ENCODE measurements at regions not wholly inside any gene's neighbourhood (a gene's known extent, or its start where the extent isn't known, plus 50 kb on each side); places are given as distances from the start of the nearest gene placed in this dataset.

DNA sequence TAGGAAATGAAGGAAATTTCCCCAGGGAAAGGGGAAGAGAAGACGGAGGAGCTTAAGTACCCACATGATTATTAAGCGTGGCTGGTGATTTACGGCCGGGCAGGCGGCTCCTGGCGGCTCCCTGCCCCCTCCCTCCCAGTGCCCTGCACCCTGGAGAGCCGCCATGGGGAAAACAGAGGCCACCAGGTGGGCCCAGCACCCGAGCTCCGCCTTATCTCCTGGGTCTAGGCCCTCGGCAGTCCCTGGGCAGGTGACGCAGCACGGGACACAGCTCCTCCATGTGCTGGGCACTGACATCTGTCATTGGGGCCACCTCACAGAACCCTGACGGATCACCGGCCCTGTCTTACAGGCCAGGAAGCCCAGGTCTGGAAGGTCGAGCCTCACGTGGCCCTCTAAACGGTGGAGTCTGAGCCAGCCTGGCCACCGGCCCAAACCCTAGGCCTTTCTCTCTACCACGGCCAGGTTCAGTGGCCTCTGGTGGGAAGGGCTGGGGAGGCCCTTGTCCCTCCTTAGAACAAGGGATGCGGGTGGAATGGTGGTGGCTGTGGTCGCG is 60.2 kb upstream of the PPARA start:
- Histone ChIP-seq H3K27me3 (replicated peaks; ENCODE audit: control insufficient read depth, insufficient read depth, low read length) (no peaks in the 10 kb centered on the region), H3K4me3 (replicated peaks; ENCODE audit: low read depth, low read length) (no peak overlapping the region), H3K36me3 (ENCODE audit: control insufficient read depth, insufficient read depth, low read length) (no peaks in the 10 kb centered on the region; the same call in none of the 2 replicates)
- no peak for DNase-seq (ENCODE audit: extremely low read depth, insufficient read length)
- TF ChIP-seq, protein P1, sequence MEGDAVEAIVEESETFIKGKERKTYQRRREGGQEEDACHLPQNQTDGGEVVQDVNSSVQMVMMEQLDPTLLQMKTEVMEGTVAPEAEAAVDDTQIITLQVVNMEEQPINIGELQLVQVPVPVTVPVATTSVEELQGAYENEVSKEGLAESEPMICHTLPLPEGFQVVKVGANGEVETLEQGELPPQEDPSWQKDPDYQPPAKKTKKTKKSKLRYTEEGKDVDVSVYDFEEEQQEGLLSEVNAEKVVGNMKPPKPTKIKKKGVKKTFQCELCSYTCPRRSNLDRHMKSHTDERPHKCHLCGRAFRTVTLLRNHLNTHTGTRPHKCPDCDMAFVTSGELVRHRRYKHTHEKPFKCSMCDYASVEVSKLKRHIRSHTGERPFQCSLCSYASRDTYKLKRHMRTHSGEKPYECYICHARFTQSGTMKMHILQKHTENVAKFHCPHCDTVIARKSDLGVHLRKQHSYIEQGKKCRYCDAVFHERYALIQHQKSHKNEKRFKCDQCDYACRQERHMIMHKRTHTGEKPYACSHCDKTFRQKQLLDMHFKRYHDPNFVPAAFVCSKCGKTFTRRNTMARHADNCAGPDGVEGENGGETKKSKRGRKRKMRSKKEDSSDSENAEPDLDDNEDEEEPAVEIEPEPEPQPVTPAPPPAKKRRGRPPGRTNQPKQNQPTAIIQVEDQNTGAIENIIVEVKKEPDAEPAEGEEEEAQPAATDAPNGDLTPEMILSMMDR (IDR thresholded peaks at IDR 0.05; ENCODE audit: insufficient read depth, low read length, poor library complexity, severe bottlenecking), result no peak

DNA sequence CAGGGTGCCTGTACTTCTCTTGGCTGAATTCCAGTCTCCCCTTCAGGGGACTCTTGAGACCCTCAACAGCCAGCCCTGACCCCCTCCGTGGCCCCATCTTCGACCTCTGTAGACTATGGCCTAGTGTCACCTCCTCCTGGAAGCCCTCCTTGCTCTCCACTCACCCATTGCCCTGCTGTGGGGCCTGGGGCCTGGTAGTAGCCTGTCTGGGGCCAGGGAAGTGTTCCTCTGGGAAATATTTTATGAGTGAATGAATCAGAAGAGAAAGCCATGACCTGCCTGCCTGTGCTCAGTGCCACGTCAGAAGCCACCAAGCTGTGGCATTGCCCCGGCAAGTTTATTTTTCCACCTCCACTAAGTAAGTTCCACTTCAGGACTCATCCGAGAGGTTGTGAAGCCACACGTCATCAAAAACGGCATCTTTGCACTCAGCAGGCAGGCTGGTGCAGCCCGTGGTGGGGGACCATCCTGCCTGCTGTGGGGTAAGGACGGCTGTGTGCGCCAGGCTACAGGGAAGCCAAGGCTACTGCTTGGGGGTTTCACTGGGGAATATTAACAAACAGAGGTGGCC is 59.6 kb upstream of the PPARA start:
- DNase-seq (ENCODE audit: extremely low read depth, insufficient read length), result no peak
- TF ChIP-seq, protein P1 (IDR thresholded peaks at IDR 0.05; ENCODE audit: insufficient read depth, low read length, poor library complexity, severe bottlenecking), result no peak
- Histone ChIP-seq H3K36me3 (ENCODE audit: control insufficient read depth, insufficient read depth, low read length) (no peaks in the 10 kb centered on the region; the same call in none of the 2 replicates), H3K27me3 (replicated peaks; ENCODE audit: control insufficient read depth, insufficient read depth, low read length) (no peaks in the 10 kb centered on the region), H3K4me3 (replicated peaks; ENCODE audit: low read depth, low read length) (no peak overlapping the region)

DNA sequence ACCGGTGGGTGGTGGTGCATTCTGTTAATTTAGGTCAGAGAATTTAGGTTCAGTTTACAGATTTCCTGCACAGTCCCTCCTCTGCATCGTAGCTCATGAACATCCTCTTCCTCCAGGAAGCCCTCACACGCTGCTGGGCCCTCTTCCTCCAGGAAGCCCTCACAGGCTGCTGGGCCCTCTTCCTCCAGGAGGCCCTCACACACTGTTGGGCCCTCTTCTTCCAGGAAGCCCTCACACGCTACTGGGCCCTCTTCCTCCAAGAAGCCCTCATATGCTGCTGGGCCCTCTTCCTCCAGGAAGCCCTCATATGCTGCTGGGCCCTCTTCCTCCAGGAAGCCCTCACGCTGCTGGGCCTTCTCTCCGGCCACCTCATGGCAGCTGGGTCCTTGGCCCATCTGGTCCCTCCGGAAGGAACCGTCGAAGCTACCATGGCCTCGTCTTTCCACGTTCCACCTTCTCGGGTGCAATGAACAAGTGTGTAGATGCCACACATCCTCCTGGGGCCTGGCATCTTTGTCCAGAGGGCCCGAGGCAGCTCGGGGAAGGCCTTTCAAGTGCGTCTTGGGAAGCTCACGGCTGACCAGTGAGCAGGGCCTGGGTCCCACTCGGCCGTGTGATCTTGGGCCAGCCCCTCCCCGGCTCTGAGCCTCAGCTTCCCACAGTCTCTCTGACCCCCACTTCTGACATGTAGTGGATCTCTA is 58.9 kb upstream of the PPARA start:
- Histone ChIP-seq H3K36me3 (ENCODE audit: control insufficient read depth, insufficient read depth, low read length) (no peaks in the 10 kb centered on the region; the same call in none of the 2 replicates), H3K27me3 (replicated peaks; ENCODE audit: control insufficient read depth, insufficient read depth, low read length) (no peaks in the 10 kb centered on the region)
- DNase-seq (ENCODE audit: extremely low read depth, insufficient read length), result no peak

DNA sequence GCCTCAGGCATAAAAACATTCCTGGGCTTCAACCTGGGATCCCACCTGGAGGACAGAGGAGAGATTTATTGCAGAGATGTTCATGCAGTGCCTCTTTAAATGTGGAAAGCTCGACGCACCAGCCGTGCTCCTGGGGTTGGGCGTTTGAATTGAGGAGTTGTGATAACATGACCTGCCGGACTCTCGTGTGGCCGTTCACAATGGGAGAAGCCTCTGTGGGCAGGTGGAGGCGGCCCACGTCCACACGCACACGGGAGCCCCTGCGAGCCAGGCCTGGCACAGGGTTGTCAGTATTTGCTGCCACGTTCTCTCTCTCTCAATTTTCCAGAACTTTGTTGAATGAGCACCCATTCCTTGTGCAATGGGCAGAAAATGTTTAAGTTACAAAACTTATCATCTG is 58.3 kb upstream of the PPARA start:
- DNase-seq (ENCODE audit: extremely low read depth, insufficient read length), result no peak
- H3K36me3 ChIP-seq (ENCODE audit: control insufficient read depth, insufficient read depth, low read length), result no peaks in the 10 kb centered on the region; the same call in none of the 2 replicates
- no peak overlapping the region for H3K4me3 ChIP-seq (replicated peaks; ENCODE audit: low read depth, low read length)
- TF ChIP-seq, protein P1 (IDR thresholded peaks at IDR 0.05; ENCODE audit: insufficient read depth, low read length, poor library complexity, severe bottlenecking), result no peak
- H3K27me3 ChIP-seq (replicated peaks; ENCODE audit: control insufficient read depth, insufficient read depth, low read length), result no peaks in the 10 kb centered on the region

More for the DNA sequence above, 58.9 kb upstream of the PPARA start:
- H3K4me3 ChIP-seq (replicated peaks; ENCODE audit: low read depth, low read length), result no peak overlapping the region
- TF ChIP-seq, protein P1 (IDR thresholded peaks at IDR 0.05; ENCODE audit: insufficient read depth, low read length, poor library complexity, severe bottlenecking), result no peak

DNA sequence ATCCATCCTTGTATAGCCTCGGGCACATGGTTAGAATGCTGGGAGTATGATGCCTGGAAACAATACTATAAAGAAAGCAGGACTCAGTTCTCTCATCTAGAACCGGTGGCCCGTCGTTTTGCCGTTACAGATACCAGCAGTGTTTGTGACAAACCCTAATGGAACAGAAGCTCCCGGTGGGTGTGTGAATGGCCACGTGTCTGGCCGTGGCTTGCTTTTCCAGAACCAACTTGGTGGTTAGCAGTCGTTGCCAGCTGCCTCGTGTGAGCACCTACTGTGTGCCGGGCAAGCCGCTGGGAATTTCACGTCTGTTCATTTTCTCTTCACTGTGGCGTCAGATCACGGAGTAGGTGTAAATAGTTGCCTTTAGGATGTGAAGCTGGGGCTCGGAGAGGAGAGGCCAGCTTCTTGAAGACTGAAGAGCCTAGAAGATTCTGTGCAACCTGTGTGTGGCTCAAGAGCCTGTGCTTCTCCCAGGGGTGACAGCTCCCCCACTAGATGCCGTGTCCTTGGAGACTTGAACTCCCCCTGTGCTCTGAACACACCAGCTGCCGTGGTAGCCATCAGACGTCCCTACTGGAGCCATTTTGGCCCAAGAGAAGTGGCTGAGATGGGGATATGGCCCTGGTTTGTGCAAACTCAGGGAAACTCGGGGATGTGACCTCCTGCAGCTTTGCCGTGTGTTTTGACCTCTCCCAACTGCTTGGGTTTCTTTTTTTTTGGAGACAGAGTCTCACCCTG is 57.5 kb upstream of the PPARA start:
- no peak overlapping the region for H3K4me3 ChIP-seq (replicated peaks; ENCODE audit: low read depth, low read length)
- no peaks in the 10 kb centered on the region; the same call in none of the 2 replicates for H3K36me3 ChIP-seq (ENCODE audit: control insufficient read depth, insufficient read depth, low read length)
- H3K27me3 ChIP-seq (replicated peaks; ENCODE audit: control insufficient read depth, insufficient read depth, low read length), result no peaks in the 10 kb centered on the region
- TF ChIP-seq, protein P1 (IDR thresholded peaks at IDR 0.05; ENCODE audit: insufficient read depth, low read length, poor library complexity, severe bottlenecking), result no peak
- DNase-seq (ENCODE audit: extremely low read depth, insufficient read length), result no peak

All from GM06990 (cell line).